ENCODE measurements at regions not wholly inside any gene's neighbourhood (a gene's known extent, or its start where the extent isn't known, plus 50 kb on each side); places are given as distances from the start of the nearest gene placed in this dataset.

DNA sequence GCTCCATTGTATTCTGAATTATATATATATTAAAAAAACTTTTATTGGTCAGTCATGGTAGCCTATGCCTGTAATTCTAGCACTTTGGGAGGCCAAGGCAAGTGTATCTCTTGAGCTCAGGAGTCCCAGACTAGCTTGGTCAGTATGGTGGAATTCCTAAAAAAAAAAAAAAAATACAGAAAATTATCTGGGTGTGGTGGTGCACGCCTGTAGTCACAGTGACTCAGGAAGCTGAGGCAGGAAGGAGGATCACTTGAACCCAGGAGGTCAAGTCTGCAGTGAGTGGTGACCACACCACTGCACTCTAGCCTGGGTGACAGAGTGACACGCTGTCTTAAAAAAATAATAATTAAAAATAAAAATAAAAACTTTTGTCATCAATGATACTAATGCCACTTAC, 133.2 kb downstream of the FAT3 start:
- Histone ChIP-seq H3K9me2 (ENCODE audit: insufficient read depth, low read length) (no peaks in the 10 kb centered on the region), H3K36me3 (ENCODE audit: insufficient read depth, low read length) (peaks cover 5% of the 10 kb centered on the region), H3K9me3 (ENCODE audit: low read length) (no peaks in the 10 kb centered on the region), H2AFZ (ENCODE audit: low read depth, low read length) (no peak overlapping the region), H3K79me2 (replicated peaks; ENCODE audit: insufficient read depth, low read length) (peaks cover 4% of the 10 kb centered on the region), H3K9ac (ENCODE audit: low read length) (no peak overlapping the region), H3K4me2 (ENCODE audit: low read length) (no peak overlapping the region), H3K27me3 (ENCODE audit: insufficient read depth, low read depth, low read length) (no peaks in the 10 kb centered on the region), H3F3A (ENCODE audit: insufficient read depth, low read length, poor library complexity, severe bottlenecking) (no peaks in the 10 kb centered on the region), H3K27ac (ENCODE audit: low read length) (no peak overlapping the region), H3K4me3 (ENCODE audit: low read length) (no peak overlapping the region), H4K20me1 (ENCODE audit: insufficient read depth) (no peaks in the 10 kb centered on the region)
- TF ChIP-seq TAF1 (IDR thresholded peaks at IDR 0.05; ENCODE audit: low read depth) (no peak), MXI1 (conservative IDR thresholded peaks at IDR 0.05; ENCODE audit: poor library complexity, severe bottlenecking) (no peak), REST (IDR thresholded peaks at IDR 0.05; ENCODE audit: borderline replicate concordance) (no peak), RAD21 (conservative IDR thresholded peaks at IDR 0.05) (no peak), EP300 (conservative IDR thresholded peaks at IDR 0.05; ENCODE audit: poor library complexity, severe bottlenecking) (no peak), SMC3 (conservative IDR thresholded peaks at IDR 0.05; ENCODE audit: poor library complexity) (no peak), POLR2AphosphoS5 (IDR thresholded peaks at IDR 0.05) (no peak), EZH2 (IDR thresholded peaks at IDR 0.05; ENCODE audit: borderline replicate concordance, insufficient read depth, low read length, poor library complexity, severe bottlenecking) (no peak), CTCF (IDR thresholded peaks at IDR 0.05; ENCODE audit: poor library complexity, severe bottlenecking) (no peak)

GRCh38 chr11:92361551-92361950, 136.9 kb downstream of the FAT3 start:
- no peak for TF ChIP-seq CTCF (IDR thresholded peaks at IDR 0.05; ENCODE audit: poor library complexity, severe bottlenecking)
- TF ChIP-seq RAD21 (conservative IDR thresholded peaks at IDR 0.05), result no peak
- TF ChIP-seq POLR2AphosphoS5 (IDR thresholded peaks at IDR 0.05), result no peak
- no peak for TF ChIP-seq EP300 (conservative IDR thresholded peaks at IDR 0.05; ENCODE audit: poor library complexity, severe bottlenecking)
- TF ChIP-seq SMC3 (conservative IDR thresholded peaks at IDR 0.05; ENCODE audit: poor library complexity), result no peak
- Histone ChIP-seq H3K79me2 (replicated peaks; ENCODE audit: insufficient read depth, low read length) (peaks cover 21% of the 10 kb centered on the region), H3K27me3 (ENCODE audit: insufficient read depth, low read depth, low read length) (no peaks in the 10 kb centered on the region)

More at GRCh38 chr11:92361551-92361950, 136.9 kb downstream of the FAT3 start:
- H3K4me3 ChIP-seq (ENCODE audit: low read length), result no peak overlapping the region
- no peaks in the 10 kb centered on the region for H4K20me1 ChIP-seq (ENCODE audit: insufficient read depth)
- H3K27ac ChIP-seq (ENCODE audit: low read length), result no peak overlapping the region
- H3K36me3 ChIP-seq (ENCODE audit: insufficient read depth, low read length), result no peaks in the 10 kb centered on the region
- H3K4me2 ChIP-seq (ENCODE audit: low read length), result no peak overlapping the region
- H2AFZ ChIP-seq (ENCODE audit: low read depth, low read length), result no peak overlapping the region
- no peak overlapping the region for H3K9ac ChIP-seq (ENCODE audit: low read length)
- H3K9me2 ChIP-seq (ENCODE audit: insufficient read depth, low read length), result no peaks in the 10 kb centered on the region
- no peaks in the 10 kb centered on the region for H3F3A ChIP-seq (ENCODE audit: insufficient read depth, low read length, poor library complexity, severe bottlenecking)
- no peaks in the 10 kb centered on the region for H3K9me3 ChIP-seq (ENCODE audit: low read length)

Measured in neural cell (in vitro differentiated cells).